Activated T-cell treated with anti-CD3 and anti-CD28 coated beads, Interleukin-2, amount 50 U/mL, for 4 hours (primary cell): ENCODE measurements at regions not wholly inside any gene's neighbourhood (a gene's known extent, or its start where the extent isn't known, plus 50 kb on each side); places are given as distances from the start of the nearest gene placed in this dataset.
"Not testable (repeated sequence)": the region's sequence is repeated elsewhere in the genome, so short reads cannot be mapped to it uniquely, and the experiment has no call there.

Experiments
- ATAC-seq, 2 donors: fragments of 200-7000 bp; cut with Tn5 transposase; one replicate each; pipeline ENCODE4 v1.10.0; 2021
- DNase-seq: peaks from one replicate; pipeline ENCODE4 v3.0.0-alpha.2; 2020
- H3K27me3 Mint-ChIP-seq: one replicate; pipeline ENCODE4 v1.8.0; 2021; ENCODE audit warnings: low read depth, mixed read lengths
- H3K36me3 Mint-ChIP-seq: one replicate; pipeline ENCODE4 v1.8.0; 2022; ENCODE audit warnings: mixed read lengths; ENCODE audit not compliant: insufficient read depth
- H3K4me1 Mint-ChIP-seq: one replicate; pipeline ENCODE4 v1.8.0; 2021; ENCODE audit warnings: low read depth, mixed read lengths
- H3K4me3 Mint-ChIP-seq: one replicate; pipeline ENCODE4 v1.8.0; 2021; ENCODE audit warnings: mild to moderate bottlenecking, moderate library complexity, mixed read lengths
- H3K9me3 Mint-ChIP-seq: one replicate; pipeline ENCODE4 v1.8.0; 2021; ENCODE audit warnings: mixed read lengths

DNA sequence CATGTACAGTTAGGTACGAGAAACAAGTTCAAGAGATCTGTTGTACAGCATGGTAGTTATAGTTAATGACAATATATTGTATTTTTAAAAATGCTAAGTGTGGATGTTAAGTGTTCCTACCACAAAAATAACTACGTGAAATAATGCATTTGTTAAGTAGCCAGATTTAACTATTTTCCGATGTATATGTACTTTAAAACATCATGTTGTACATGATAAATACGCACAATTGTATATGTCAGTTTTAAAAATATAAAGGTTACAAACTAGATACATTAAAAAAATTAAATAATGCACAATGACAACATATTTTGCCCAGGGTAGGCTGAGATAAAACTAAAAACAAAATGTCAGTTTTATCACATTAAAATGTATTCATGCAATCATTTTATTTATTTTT lies 285.1 kb upstream of the DCN start:
- DNase-seq (no peak), ATAC-seq (no peak)
- Mint-ChIP-seq H3K27me3 (no peaks in the 10 kb centered on the region), H3K9me3 (peaks cover 3% of the 10 kb centered on the region), H3K4me3 (no peak overlapping the region), H3K36me3 (no peaks in the 10 kb centered on the region), H3K4me1 (no peaks in the 10 kb centered on the region)

DNA sequence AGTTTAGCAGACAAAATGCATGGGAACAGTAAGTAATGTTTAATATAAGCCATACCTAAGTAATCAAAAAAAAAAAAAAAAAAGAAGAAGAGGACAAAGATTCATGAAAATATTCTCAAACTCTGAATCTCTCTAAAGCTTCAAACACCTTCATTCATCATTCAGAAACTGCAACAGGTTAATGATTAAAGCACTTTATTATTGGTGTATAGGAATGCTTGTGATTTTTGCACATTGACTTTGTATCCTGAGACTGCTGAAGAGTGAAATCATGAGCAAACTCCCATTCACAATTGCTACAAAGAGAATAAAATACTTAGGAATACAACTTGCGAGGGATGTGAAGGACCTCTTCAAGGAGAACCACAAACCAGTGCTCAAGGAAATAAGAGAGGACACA lies 278.4 kb upstream of the DCN start:
- no peaks in the 10 kb centered on the region for H3K36me3 Mint-ChIP-seq

DNA sequence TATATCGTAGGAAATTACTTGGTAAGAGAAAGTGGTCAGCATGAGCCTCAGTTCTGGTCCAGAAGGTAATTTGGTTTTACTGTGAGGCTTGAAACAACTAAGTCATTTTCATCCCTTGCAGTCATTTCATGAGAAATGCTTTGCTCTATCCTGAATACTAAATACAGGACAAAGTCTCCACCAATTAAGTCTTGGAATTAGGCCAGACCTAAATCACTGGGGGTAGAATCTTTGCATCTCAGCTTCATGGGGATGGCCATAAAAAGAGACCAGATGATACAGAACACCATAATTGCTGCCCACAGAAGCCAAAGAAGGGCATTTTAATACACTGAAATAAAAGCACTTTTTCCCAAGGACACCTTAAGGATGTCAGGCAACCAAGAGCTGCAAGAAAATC lies 277.9 kb upstream of the DCN start:
- H3K36me3 Mint-ChIP-seq, result no peaks in the 10 kb centered on the region
- DNase-seq (no peak), ATAC-seq (no peak)
- H3K27me3 Mint-ChIP-seq, result no peaks in the 10 kb centered on the region
- H3K9me3 Mint-ChIP-seq, result peaks cover under 1% of the 10 kb centered on the region
- H3K4me1 Mint-ChIP-seq, result no peaks in the 10 kb centered on the region
- H3K4me3 Mint-ChIP-seq, result no peak overlapping the region

More for the DNA sequence above, 278.4 kb upstream of the DCN start:
- DNase-seq (no peak), ATAC-seq (no peak)
- H3K4me1 Mint-ChIP-seq, result no peaks in the 10 kb centered on the region
- H3K4me3 Mint-ChIP-seq, result no peak overlapping the region
- H3K9me3 Mint-ChIP-seq, result peaks cover 3% of the 10 kb centered on the region
- H3K27me3 Mint-ChIP-seq, result no peaks in the 10 kb centered on the region

DNA sequence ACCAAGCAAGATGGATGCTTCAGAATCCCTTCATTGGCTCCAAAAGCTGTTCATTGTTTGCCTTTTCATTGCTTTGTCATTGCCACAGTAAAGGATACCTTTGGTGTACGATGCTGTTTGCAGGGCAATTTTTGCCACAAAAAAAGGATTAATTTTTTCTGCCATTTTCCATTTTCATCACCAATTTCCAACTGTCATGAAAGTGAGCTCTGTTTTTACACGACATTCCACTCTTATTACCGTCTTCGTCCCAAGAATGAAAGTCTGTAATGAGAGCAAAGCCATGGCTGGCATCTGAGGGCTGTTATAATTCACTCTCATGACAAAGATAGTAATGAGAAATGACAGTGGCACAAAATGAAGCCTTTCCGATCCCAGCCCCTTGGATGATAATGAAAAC lies 272.7 kb upstream of the DCN start:
- H3K9me3 Mint-ChIP-seq, result peaks cover 8% of the 10 kb centered on the region
- H3K4me1 Mint-ChIP-seq, result no peaks in the 10 kb centered on the region
- DNase-seq, result no peak
- no peak overlapping the region for H3K4me3 Mint-ChIP-seq
- no peaks in the 10 kb centered on the region for H3K27me3 Mint-ChIP-seq
- no peaks in the 10 kb centered on the region for H3K36me3 Mint-ChIP-seq
- no peak for ATAC-seq

DNA sequence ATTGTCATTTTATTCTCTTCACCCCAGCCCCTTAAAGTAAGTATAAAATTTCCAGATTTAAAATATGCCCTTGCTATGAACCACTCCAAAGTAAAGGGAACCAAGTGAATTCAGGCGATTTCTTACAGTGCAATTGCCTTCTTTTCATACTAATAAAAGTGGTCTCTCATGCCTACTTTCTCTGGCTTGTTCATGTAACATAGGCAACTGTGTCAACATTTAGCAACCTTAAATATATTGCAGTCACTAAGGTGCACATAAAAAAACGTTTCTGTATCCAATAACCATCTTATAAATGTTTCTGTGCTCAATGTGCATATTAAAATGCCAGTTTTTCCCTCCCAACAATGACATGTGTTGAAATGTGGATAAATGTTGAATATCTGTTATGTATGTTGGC lies 271.6 kb upstream of the DCN start:
- no peak for ATAC-seq
- no peaks in the 10 kb centered on the region for H3K36me3 Mint-ChIP-seq

DNA sequence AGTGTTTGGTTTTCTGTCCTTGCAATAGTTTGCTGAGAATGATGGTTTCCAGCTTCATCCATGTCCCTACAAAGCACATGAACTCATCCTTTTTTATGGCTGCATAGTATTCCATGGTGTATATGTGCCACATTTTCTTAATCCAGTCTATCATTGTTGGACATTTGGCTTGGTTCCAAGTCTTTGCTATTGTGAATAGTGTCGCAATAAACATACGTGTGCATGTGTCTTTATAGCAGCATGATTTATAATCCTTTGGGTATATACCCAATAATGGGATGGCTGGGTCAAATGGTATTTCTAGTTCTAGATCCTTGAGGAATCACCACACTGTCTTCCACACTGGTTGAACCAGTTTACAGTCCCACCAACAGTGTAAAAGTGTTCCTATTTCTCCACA lies 269.8 kb upstream of the DCN start:
- not testable (repeated sequence) for H3K27me3 Mint-ChIP-seq, H3K4me1 Mint-ChIP-seq, H3K9me3 Mint-ChIP-seq, ATAC-seq, H3K36me3 Mint-ChIP-seq, H3K4me3 Mint-ChIP-seq, DNase-seq

More for the DNA sequence above, 271.6 kb upstream of the DCN start:
- Mint-ChIP-seq H3K4me3 (no peak overlapping the region), H3K4me1 (no peaks in the 10 kb centered on the region), H3K27me3 (no peaks in the 10 kb centered on the region), H3K9me3 (peaks cover 8% of the 10 kb centered on the region)
- DNase-seq, result no peak

DNA sequence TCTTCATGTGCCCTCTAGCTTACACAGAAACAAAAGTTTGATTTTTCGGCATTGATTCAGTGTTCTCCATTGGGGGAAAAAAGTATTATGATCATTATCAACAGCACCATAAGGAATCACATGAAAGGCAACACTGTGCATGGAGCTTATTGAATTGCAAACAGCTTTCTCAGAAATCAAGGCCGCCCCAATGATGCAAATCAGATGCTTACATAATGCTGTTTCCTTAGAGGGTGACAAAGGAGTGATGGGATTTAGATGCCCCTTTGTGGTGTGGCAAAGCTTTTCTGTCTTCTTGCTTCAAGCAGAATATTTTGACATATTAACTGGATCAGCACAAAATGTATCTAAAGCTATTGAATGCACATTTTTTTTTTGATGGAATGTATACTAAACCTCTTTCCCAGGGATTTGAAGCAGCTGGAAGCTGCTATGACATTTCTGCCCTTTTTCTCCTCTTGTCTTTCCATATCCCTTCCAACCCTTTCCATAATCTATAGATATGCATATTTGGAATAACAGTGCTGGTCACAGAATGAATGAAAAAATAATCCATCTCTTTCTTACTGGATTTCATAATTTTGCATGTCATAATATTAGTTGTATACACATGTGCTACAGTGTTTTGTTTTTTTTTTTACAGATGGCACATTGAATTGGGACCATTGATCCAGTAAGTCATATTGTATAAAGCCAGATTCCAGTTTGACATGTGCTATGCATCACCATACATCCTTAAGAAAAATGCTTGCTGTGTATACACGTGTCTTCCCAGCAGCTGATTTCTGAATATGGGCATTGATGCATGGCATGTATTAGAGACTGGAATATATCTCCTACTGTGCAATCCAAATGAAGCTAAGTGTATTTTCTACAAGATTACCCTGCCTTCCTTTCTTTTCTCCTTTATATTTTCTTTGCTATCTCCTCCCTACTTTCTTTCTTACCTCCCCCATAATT lies 259.7 kb upstream of the DCN start:
- Mint-ChIP-seq H3K4me1 (no peaks in the 10 kb centered on the region), H3K4me3 (no peak overlapping the region), H3K36me3 (no peaks in the 10 kb centered on the region), H3K9me3 (no peaks in the 10 kb centered on the region), H3K27me3 (no peaks in the 10 kb centered on the region)
- DNase-seq (no peak), ATAC-seq (no peak)

DNA sequence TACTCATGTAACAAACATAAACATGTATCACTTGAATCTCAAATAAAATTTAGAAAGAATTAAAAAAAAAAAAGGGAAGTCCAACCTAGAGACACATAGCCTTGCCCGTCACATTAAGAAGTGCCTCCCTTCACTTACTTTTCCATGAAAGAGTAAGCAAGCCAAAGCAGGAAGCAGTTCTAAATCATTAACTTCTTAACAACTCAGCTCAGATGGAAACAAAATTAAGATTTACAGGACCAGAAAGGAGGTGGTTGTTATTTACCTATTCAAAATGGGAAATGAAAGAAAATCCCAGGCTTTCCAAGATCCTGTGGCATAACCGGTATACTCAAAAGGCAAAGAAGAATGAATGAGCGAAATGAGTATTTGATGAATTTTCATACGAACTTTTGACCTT lies 258.6 kb upstream of the DCN start:
- no peaks in the 10 kb centered on the region for H3K9me3 Mint-ChIP-seq
- ATAC-seq (no peak), DNase-seq (no peak)
- H3K27me3 Mint-ChIP-seq, result no peaks in the 10 kb centered on the region
- H3K4me1 Mint-ChIP-seq, result no peaks in the 10 kb centered on the region
- no peak overlapping the region for H3K4me3 Mint-ChIP-seq
- no peaks in the 10 kb centered on the region for H3K36me3 Mint-ChIP-seq

DNA sequence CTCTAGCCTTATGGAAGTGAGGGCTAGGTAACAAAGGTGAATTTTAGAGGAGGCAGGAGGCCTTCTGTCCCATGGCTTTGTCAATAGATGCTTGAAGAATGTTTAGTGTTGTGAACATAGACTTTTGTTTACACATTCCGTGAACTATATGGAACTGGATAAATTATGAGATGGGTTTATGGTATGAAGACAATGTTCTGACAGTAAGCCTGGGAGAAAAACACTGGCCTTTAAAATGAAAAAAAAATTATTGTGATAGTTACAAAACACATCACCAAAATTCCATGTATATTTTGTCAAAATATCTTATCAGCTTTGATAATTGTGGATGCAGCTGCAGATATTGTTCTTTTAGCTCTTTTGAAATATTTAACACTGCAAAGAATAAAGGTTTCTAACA lies 251.5 kb upstream of the DCN start:
- H3K4me1 Mint-ChIP-seq, result peaks cover 2% of the 10 kb centered on the region
- peaks cover 7% of the 10 kb centered on the region for H3K27me3 Mint-ChIP-seq
- H3K9me3 Mint-ChIP-seq, result no peaks in the 10 kb centered on the region
- H3K4me3 Mint-ChIP-seq, result no peak overlapping the region
- ATAC-seq (no peak), DNase-seq (no peak)
- H3K36me3 Mint-ChIP-seq, result no peaks in the 10 kb centered on the region

DNA sequence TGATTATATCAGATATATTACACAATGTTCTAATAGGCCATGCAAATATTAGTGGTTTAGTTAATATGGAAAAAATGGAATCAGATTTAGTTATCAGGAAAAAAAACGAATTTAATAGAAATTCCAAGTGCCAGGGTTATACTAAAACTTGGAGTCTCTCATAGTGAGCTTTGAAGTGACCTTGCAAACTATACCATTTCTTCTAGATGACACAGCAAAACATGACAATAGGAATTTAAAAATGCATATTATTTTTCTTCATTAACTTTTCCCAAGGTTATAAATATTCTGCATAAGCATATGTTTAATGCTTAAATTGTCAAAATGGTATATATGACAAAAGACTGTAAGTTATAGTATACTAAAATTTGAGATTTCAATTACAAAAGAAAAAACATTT lies 250.1 kb upstream of the DCN start:
- no peaks in the 10 kb centered on the region for H3K9me3 Mint-ChIP-seq
- ATAC-seq (no peak), DNase-seq (no peak)
- no peak overlapping the region for H3K4me3 Mint-ChIP-seq
- peaks cover 2% of the 10 kb centered on the region for H3K4me1 Mint-ChIP-seq
- no peaks in the 10 kb centered on the region for H3K36me3 Mint-ChIP-seq
- H3K27me3 Mint-ChIP-seq, result peaks cover 7% of the 10 kb centered on the region

DNA sequence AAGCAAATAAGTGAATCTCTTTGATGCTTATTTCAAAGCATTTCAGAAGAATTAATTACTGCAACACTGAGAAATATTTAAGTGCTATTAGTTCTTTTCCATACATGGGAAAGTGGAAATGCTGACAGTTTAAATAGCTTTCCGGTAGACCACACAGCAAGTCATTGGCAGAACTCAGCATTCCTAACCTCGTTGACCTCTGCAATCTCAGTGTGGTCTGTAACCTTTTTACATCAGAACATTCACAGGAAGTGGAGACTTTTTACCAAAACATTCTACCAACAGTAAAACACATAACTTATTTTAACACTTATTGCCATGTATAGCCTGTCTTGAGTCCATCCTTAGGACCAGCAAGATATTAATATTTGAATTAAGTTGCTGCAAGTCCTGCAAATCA lies 249.5 kb upstream of the DCN start:
- Mint-ChIP-seq H3K27me3 (peaks cover 7% of the 10 kb centered on the region), H3K36me3 (no peaks in the 10 kb centered on the region), H3K4me3 (no peak overlapping the region), H3K9me3 (no peaks in the 10 kb centered on the region), H3K4me1 (peaks cover 2% of the 10 kb centered on the region)
- ATAC-seq (no peak), DNase-seq (no peak)

DNA sequence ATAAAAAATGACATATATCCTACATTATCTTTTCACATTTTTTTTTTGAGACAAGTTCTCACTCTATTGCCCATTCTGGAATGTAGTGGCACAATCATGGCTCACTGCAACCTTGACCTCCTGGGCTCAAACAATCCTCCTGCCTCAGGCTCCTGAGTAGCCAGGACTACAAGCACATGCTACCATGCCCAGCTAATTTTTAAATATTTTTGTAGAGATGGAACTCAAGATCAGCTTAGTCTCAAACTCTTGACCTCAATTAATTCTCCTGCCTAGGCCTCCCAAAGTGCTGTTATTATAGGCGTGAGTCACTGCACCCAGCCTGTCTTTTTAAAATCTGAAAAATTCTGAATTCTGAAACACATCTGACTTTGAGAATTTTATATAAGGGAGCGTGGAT lies 241.9 kb upstream of the DCN start:
- H3K9me3 Mint-ChIP-seq, result no peaks in the 10 kb centered on the region
- ATAC-seq (no peak), DNase-seq (no peak)
- H3K27me3 Mint-ChIP-seq, result peaks cover 2% of the 10 kb centered on the region
- no peaks in the 10 kb centered on the region for H3K4me1 Mint-ChIP-seq
- H3K36me3 Mint-ChIP-seq, result no peaks in the 10 kb centered on the region
- H3K4me3 Mint-ChIP-seq, result no peak overlapping the region

DNA sequence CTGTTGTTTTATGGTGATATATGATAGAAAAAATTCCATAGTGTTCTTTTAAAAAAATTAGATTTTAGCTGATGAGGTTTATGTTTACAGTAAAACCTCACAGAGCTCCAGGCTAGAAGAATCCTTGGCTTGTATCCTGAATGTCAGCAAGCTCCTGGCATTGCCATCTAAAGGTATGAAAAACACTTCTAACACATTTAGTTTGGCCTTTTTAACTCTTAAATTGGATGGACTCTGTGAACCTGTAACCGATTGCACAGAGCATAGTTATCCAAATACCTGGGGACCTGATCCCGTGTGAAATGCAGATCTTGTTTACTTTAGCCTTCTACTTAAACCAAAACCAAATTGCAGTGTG lies 241.1 kb upstream of the DCN start:
- H3K27me3 Mint-ChIP-seq, result peaks cover 2% of the 10 kb centered on the region
- ATAC-seq (no peak), DNase-seq (no peak)
- H3K4me3 Mint-ChIP-seq, result no peak overlapping the region
- no peaks in the 10 kb centered on the region for H3K36me3 Mint-ChIP-seq
- no peaks in the 10 kb centered on the region for H3K9me3 Mint-ChIP-seq
- H3K4me1 Mint-ChIP-seq, result no peaks in the 10 kb centered on the region

DNA sequence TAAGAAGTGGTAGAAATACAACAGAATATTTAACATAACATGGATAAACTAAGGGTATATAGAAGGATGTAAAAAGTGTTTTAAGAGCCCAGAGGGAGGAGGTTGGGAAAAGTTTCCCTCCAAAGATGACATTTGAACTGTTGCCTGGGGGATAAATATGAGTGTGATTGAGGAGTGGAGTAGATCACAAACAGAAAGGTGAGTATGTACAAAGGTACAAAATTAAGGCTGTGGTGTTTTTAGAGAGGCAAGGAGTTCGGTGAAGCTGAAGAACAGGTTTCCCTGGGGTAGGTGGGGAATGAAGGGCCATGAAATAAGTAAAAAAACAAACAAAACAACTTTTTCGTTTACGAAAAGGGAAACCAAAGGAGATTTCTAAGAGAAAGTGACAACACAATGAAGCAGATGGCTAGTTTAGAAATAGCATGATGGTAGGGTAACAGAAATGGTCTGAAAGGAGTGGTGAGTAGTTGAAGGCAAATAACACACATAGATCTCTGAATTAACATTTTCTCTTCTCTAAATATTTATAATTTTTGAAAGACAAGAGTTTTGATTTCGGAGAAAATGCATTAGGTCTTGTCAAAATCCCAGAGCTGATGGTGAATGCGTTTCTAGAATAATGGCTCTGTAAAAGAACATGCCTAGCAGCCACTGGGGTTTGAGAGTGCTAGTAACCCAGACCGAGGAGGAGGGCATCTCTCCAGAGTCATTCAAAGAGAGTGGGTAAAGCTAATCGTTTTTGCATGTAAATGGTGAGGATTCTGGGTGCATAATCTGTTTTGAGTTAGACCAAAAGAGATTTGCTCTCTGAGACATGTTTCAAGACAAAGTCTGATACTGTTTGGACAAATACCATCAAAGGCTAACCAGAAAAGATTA lies 240.4 kb upstream of the DCN start:
- H3K4me3 Mint-ChIP-seq, result no peak overlapping the region
- H3K9me3 Mint-ChIP-seq, result no peaks in the 10 kb centered on the region
- ATAC-seq, result no peak
- H3K36me3 Mint-ChIP-seq, result no peaks in the 10 kb centered on the region
- no peaks in the 10 kb centered on the region for H3K4me1 Mint-ChIP-seq
- peaks cover 2% of the 10 kb centered on the region for H3K27me3 Mint-ChIP-seq
- no peak for DNase-seq

DNA sequence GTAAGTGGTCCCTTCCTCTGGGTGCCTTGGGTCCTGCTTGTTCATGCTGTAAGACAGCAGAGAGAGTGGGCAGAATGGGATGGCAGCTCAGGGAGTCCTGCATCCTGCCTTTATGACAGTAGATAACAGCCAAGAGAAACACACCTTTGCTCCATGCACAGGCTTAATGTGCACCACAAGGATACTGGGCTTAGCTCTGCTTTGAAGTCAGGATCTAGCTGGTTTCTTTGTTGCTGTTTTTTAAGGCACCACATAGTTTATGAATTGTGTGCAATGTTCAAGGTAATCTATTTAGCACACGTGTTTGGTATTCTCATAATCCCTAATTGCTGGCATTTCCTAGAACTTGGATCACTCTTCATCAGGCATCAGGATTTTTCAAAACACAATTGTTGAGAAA lies 239.5 kb upstream of the DCN start:
- no peaks in the 10 kb centered on the region for H3K36me3 Mint-ChIP-seq

More for the DNA sequence above, 239.5 kb upstream of the DCN start:
- Mint-ChIP-seq H3K4me1 (no peaks in the 10 kb centered on the region), H3K9me3 (no peaks in the 10 kb centered on the region), H3K4me3 (no peak overlapping the region), H3K27me3 (peaks cover 2% of the 10 kb centered on the region)
- no peak for DNase-seq
- no peak for ATAC-seq
